Activated CD8-positive, alpha-beta T cell treated with anti-CD3 and anti-CD28 coated beads, Interleukin-2, amount 10 ng/mL, durations not matched to agents 7 days and 5 days (primary cell): ENCODE measurements at regions not wholly inside any gene's neighbourhood (a gene's known extent, or its start where the extent isn't known, plus 50 kb on each side); places are given as distances from the start of the nearest gene placed in this dataset.
"Not testable (repeated sequence)": the region's sequence is repeated elsewhere in the genome, so short reads cannot be mapped to it uniquely, and the experiment has no call there.

Source experiments
- ATAC-seq: fragments of 150-1000 bp; cut with Tn5 transposase; one replicate; pipeline ENCODE4 v1.10.0; 2021; ENCODE audit warnings: moderate library complexity
- CTCF ChIA-PET: fragments of 350-600 bp; sonication (Branson Sonifier 250); formaldehyde crosslinking; loops from one replicate; lab custom pipeline; 2021; ENCODE audit warnings: antibody characterized with exemption; lab: Charles Lee
- POLR2A ChIA-PET: fragments of 350-600 bp; sonication (Branson Sonifier 250); formaldehyde crosslinking; loops from one replicate; lab custom pipeline; 2021; ENCODE audit warnings: antibody characterized with exemption; lab: Charles Lee
- DNase-seq: peaks from one replicate; pipeline ENCODE4 v3.0.0-alpha.2; 2020
- H3K27ac Mint-ChIP-seq: one replicate; pipeline ENCODE4 v1.8.0; 2021; ENCODE audit warnings: mild to moderate bottlenecking, mixed read lengths
- H3K27me3 Mint-ChIP-seq: one replicate; pipeline ENCODE4 v1.8.0; 2021; ENCODE audit warnings: low read depth, mixed read lengths
- H3K36me3 Mint-ChIP-seq: one replicate; pipeline ENCODE4 v1.8.0; 2021; ENCODE audit warnings: low read depth, mixed read lengths
- H3K4me1 Mint-ChIP-seq: one replicate; pipeline ENCODE4 v1.8.0; 2021; ENCODE audit warnings: low read depth, mixed read lengths
- H3K4me3 Mint-ChIP-seq: one replicate; pipeline ENCODE4 v1.8.0; 2021; ENCODE audit warnings: mild to moderate bottlenecking, mixed read lengths
- H3K9me3 Mint-ChIP-seq: one replicate; pipeline ENCODE4 v1.8.0; 2022; ENCODE audit warnings: mixed read lengths; ENCODE audit not compliant: insufficient read depth

GRCh38 chr12:9294072-9294620 lies 86.0 kb upstream of the PZP start:
- ATAC-seq, POLR2A ChIA-PET, H3K27ac Mint-ChIP-seq, H3K4me1 Mint-ChIP-seq, DNase-seq, H3K4me3 Mint-ChIP-seq, H3K27me3 Mint-ChIP-seq, H3K36me3 Mint-ChIP-seq, H3K9me3 Mint-ChIP-seq, CTCF ChIA-PET: not testable (repeated sequence)

- H3K9me3 Mint-ChIP-seq, H3K4me3 Mint-ChIP-seq, H3K4me1 Mint-ChIP-seq, H3K27ac Mint-ChIP-seq, DNase-seq, H3K27me3 Mint-ChIP-seq, POLR2A ChIA-PET, ATAC-seq, CTCF ChIA-PET, H3K36me3 Mint-ChIP-seq: not testable (repeated sequence)
Measured at GRCh38 chr12:9293391-9293790, 85.2 kb upstream of the PZP start.

- POLR2A ChIA-PET, H3K27me3 Mint-ChIP-seq, H3K9me3 Mint-ChIP-seq, ATAC-seq, H3K36me3 Mint-ChIP-seq, H3K4me1 Mint-ChIP-seq, DNase-seq, H3K4me3 Mint-ChIP-seq, CTCF ChIA-PET: not testable (repeated sequence)
- peak overlapping the region; percentile 81 for H3K27ac Mint-ChIP-seq
Measured at GRCh38 chr12:9289984-9290383, 81.8 kb upstream of the PZP start.

GRCh38 chr12:9284724-9285123 lies 76.5 kb upstream of the PZP start:
- H3K27me3 Mint-ChIP-seq, POLR2A ChIA-PET: not testable (repeated sequence)
- H3K27ac Mint-ChIP-seq, result peak overlapping the region; percentile 93

GRCh38 chr12:9284197-9284596 lies 76.0 kb upstream of the PZP start:
- CTCF ChIA-PET, POLR2A ChIA-PET, H3K9me3 Mint-ChIP-seq, H3K27me3 Mint-ChIP-seq, H3K36me3 Mint-ChIP-seq, H3K4me1 Mint-ChIP-seq: not testable (repeated sequence)
- peak; percentile 29 for DNase-seq
- peak; percentile 67 for ATAC-seq
- Mint-ChIP-seq H3K4me3 (peak overlapping the region; percentile 86), H3K27ac (peak overlapping the region; percentile 93)

More at GRCh38 chr12:9284724-9285123, 76.5 kb upstream of the PZP start:
- H3K9me3 Mint-ChIP-seq, DNase-seq, CTCF ChIA-PET, ATAC-seq, H3K36me3 Mint-ChIP-seq, H3K4me1 Mint-ChIP-seq: not testable (repeated sequence)
- H3K4me3 Mint-ChIP-seq, result peak overlapping the region; percentile 86

GRCh38 chr12:9283346-9284095 lies 75.3 kb upstream of the PZP start:
- ATAC-seq (peak; percentile 97), DNase-seq (peak; percentile 89)
- CTCF ChIA-PET, H3K4me1 Mint-ChIP-seq, H3K27me3 Mint-ChIP-seq, H3K9me3 Mint-ChIP-seq, H3K36me3 Mint-ChIP-seq, POLR2A ChIA-PET: not testable (repeated sequence)
- Mint-ChIP-seq H3K27ac (peak overlapping the region; percentile 95), H3K4me3 (peak overlapping the region; percentile 86)

- Mint-ChIP-seq H3K4me1 (no peaks in the 10 kb centered on the region), H3K36me3 (no peaks in the 10 kb centered on the region), H3K4me3 (no peak overlapping the region), H3K9me3 (no peaks in the 10 kb centered on the region), H3K27me3 (peaks cover 29% of the 10 kb centered on the region), H3K27ac (no peak overlapping the region)
- no peak for ATAC-seq
- CTCF ChIA-PET, result no interaction called here
- no peak for DNase-seq
- POLR2A ChIA-PET, result no interaction called here
Measured at GRCh38 chr12:9276990-9277389, 68.8 kb upstream of the PZP start.

GRCh38 chr12:9273276-9273675 lies 65.1 kb upstream of the PZP start:
- ChIA-PET CTCF (interaction anchor here (0.8 kb wide), 1 partner anchor 13 kb away, joined by 5 read pairs; no protein-coding TSS in a partner anchor), POLR2A (no interaction called here)
- no peak for ATAC-seq
- Mint-ChIP-seq H3K4me3 (no peak overlapping the region), H3K27ac (no peak overlapping the region), H3K27me3 (peaks cover 37% of the 10 kb centered on the region), H3K9me3 (no peaks in the 10 kb centered on the region), H3K4me1 (no peaks in the 10 kb centered on the region), H3K36me3 (no peaks in the 10 kb centered on the region)
- no peak for DNase-seq

- peaks cover 33% of the 10 kb centered on the region for H3K27me3 Mint-ChIP-seq
- ATAC-seq (no peak), DNase-seq (no peak)
- no peak overlapping the region for H3K4me3 Mint-ChIP-seq
- H3K27ac Mint-ChIP-seq, result no peak overlapping the region
- CTCF ChIA-PET, result no interaction called here
- POLR2A ChIA-PET, result no interaction called here
- no peaks in the 10 kb centered on the region for H3K9me3 Mint-ChIP-seq
- no peaks in the 10 kb centered on the region for H3K4me1 Mint-ChIP-seq
- no peaks in the 10 kb centered on the region for H3K36me3 Mint-ChIP-seq
Measured at GRCh38 chr12:9271875-9272274, 63.7 kb upstream of the PZP start.

GRCh38 chr12:9264546-9264945 lies 56.4 kb upstream of the PZP start:
- H3K9me3 Mint-ChIP-seq, result no peaks in the 10 kb centered on the region
- peaks cover 23% of the 10 kb centered on the region for H3K27me3 Mint-ChIP-seq
- DNase-seq (no peak), ATAC-seq (no peak)
- no peak overlapping the region for H3K27ac Mint-ChIP-seq
- CTCF ChIA-PET, result no interaction called here
- H3K4me1 Mint-ChIP-seq, result no peaks in the 10 kb centered on the region
- POLR2A ChIA-PET, result no interaction called here
- H3K36me3 Mint-ChIP-seq, result no peaks in the 10 kb centered on the region
- H3K4me3 Mint-ChIP-seq, result no peak overlapping the region

GRCh38 chr12:9260931-9261330 lies 52.7 kb upstream of the PZP start:
- DNase-seq (no peak), ATAC-seq (no peak)
- H3K36me3 Mint-ChIP-seq, result no peaks in the 10 kb centered on the region
- H3K4me3 Mint-ChIP-seq, result no peak overlapping the region
- ChIA-PET POLR2A (no interaction called here), CTCF (no interaction called here)
- H3K27me3 Mint-ChIP-seq, result peaks cover 16% of the 10 kb centered on the region
- no peaks in the 10 kb centered on the region for H3K9me3 Mint-ChIP-seq
- H3K27ac Mint-ChIP-seq, result no peak overlapping the region
- H3K4me1 Mint-ChIP-seq, result peaks cover 2% of the 10 kb centered on the region

GRCh38 chr12:9258676-9259075 lies 50.5 kb upstream of the PZP start:
- no peak overlapping the region for H3K27ac Mint-ChIP-seq

More at GRCh38 chr12:9258676-9259075, 50.5 kb upstream of the PZP start:
- DNase-seq, result no peak
- ChIA-PET POLR2A (no interaction called here), CTCF (interaction anchor here (1.1 kb wide), 1 partner anchor 195 kb away, joined by 3 read pairs; no protein-coding TSS in a partner anchor)
- Mint-ChIP-seq H3K27me3 (peaks cover 8% of the 10 kb centered on the region), H3K4me1 (peaks cover 2% of the 10 kb centered on the region), H3K9me3 (no peaks in the 10 kb centered on the region), H3K4me3 (no peak overlapping the region), H3K36me3 (no peaks in the 10 kb centered on the region)
- no peak for ATAC-seq
